ENCODE measurements at regions not wholly inside any gene's neighbourhood (a gene's known extent, or its start where the extent isn't known, plus 50 kb on each side); places are given as distances from the start of the nearest gene placed in this dataset.
A peak's percentile ranks its signal among the peaks of the same experiment; 100 is the strongest.

GRCh38 chr20:9974324-9974723 lies 60.5 kb upstream of the ANKEF1 start:
- TF ChIP-seq, protein P1, sequence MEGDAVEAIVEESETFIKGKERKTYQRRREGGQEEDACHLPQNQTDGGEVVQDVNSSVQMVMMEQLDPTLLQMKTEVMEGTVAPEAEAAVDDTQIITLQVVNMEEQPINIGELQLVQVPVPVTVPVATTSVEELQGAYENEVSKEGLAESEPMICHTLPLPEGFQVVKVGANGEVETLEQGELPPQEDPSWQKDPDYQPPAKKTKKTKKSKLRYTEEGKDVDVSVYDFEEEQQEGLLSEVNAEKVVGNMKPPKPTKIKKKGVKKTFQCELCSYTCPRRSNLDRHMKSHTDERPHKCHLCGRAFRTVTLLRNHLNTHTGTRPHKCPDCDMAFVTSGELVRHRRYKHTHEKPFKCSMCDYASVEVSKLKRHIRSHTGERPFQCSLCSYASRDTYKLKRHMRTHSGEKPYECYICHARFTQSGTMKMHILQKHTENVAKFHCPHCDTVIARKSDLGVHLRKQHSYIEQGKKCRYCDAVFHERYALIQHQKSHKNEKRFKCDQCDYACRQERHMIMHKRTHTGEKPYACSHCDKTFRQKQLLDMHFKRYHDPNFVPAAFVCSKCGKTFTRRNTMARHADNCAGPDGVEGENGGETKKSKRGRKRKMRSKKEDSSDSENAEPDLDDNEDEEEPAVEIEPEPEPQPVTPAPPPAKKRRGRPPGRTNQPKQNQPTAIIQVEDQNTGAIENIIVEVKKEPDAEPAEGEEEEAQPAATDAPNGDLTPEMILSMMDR (conservative IDR thresholded peaks at IDR 0.05), result peak; percentile 24; the same call in 1 of the 2 replicates
- TF ChIP-seq ZFX (IDR thresholded peaks at IDR 0.05), result no peak
